ENCODE measurements at regions not wholly inside any gene's neighbourhood (a gene's known extent, or its start where the extent isn't known, plus 50 kb on each side); places are given as distances from the start of the nearest gene placed in this dataset.
A peak's percentile ranks its signal among the peaks of the same experiment; 100 is the strongest.

GRCh38 chr6:48397887-48398286, 286.9 kb upstream of the PTCHD4 start:
- H3K36me3 ChIP-seq (ENCODE audit: low read depth) = no peaks in the 10 kb centered on the region
- TF ChIP-seq CTCF (conservative IDR thresholded peaks at IDR 0.05) = no peak
- no peak for TF ChIP-seq EZH2 (IDR thresholded peaks at IDR 0.05; ENCODE audit: low read depth)
- H3K9me3 ChIP-seq (ENCODE audit: insufficient read depth, low read depth) = no peaks in the 10 kb centered on the region
- H3K27me3 ChIP-seq (ENCODE audit: insufficient read depth, low read depth) = no peaks in the 10 kb centered on the region
- no peaks in the 10 kb centered on the region for H3K4me1 ChIP-seq (replicated peaks; ENCODE audit: insufficient read depth)
- H3F3A ChIP-seq (ENCODE audit: insufficient read depth, low read depth) = no peaks in the 10 kb centered on the region
- H2AFZ ChIP-seq = no peak overlapping the region
- intact Hi-C loops (cut with micrococcal nuclease; ENCODE audit: unreplicated experiment) = no loop called here
- H3K4me2 ChIP-seq = no peak overlapping the region
- H3K4me3 ChIP-seq = no peak overlapping the region
- no peaks in the 10 kb centered on the region for H4K20me1 ChIP-seq (ENCODE audit: insufficient read depth)
- H3K9me2 ChIP-seq (ENCODE audit: insufficient read depth) = peaks cover 5% of the 10 kb centered on the region; the same call in 1 of the 2 replicates
- ChIA-PET POLR2A (ENCODE audit: unreplicated experiment) (no interaction called here), CTCF (no interaction called here)
- no peaks in the 10 kb centered on the region for H3K79me2 ChIP-seq (ENCODE audit: low read depth)
- H3K27ac ChIP-seq = no peak overlapping the region
- BruUV-seq (replicated peaks) = no TSS peak
- DNase-seq = no peak

GRCh38 chr6:48389146-48390043, 278.4 kb upstream of the PTCHD4 start:
- intact Hi-C loops (cut with micrococcal nuclease; ENCODE audit: unreplicated experiment) = no loop called here
- Histone ChIP-seq H3K9me3 (ENCODE audit: insufficient read depth, low read depth) (no peaks in the 10 kb centered on the region), H3K4me1 (replicated peaks; ENCODE audit: insufficient read depth) (no peaks in the 10 kb centered on the region), H4K20me1 (ENCODE audit: insufficient read depth) (no peaks in the 10 kb centered on the region), H3K79me2 (ENCODE audit: low read depth) (no peaks in the 10 kb centered on the region), H3K36me3 (ENCODE audit: low read depth) (no peaks in the 10 kb centered on the region; the same call in 1 of the 2 replicates), H3K4me3 (no peak overlapping the region), H3K27ac (no peak overlapping the region), H3K27me3 (ENCODE audit: insufficient read depth, low read depth) (no peaks in the 10 kb centered on the region), H3F3A (ENCODE audit: insufficient read depth, low read depth) (no peaks in the 10 kb centered on the region), H2AFZ (0 out of 2 replicates have a peak overlapping the region, but pooled peaks have one; percentile 27), H3K4me2 (no peak overlapping the region), H3K9me2 (ENCODE audit: insufficient read depth) (peaks cover 8% of the 10 kb centered on the region)
- ChIA-PET POLR2A (ENCODE audit: unreplicated experiment) (no interaction called here), CTCF (no interaction called here)
- no TSS peak for BruUV-seq (replicated peaks)
- TF ChIP-seq CTCF (conservative IDR thresholded peaks at IDR 0.05) (no peak), EZH2 (IDR thresholded peaks at IDR 0.05; ENCODE audit: low read depth) (no peak)
- no peak for DNase-seq

- no peaks in the 10 kb centered on the region; the same call in 1 of the 2 replicates for H3K36me3 ChIP-seq (ENCODE audit: low read depth)
- peaks cover 3% of the 10 kb centered on the region; the same call in 1 of the 2 replicates for H3K9me2 ChIP-seq (ENCODE audit: insufficient read depth)
- no peaks in the 10 kb centered on the region for H4K20me1 ChIP-seq (ENCODE audit: insufficient read depth)
- H3K79me2 ChIP-seq (ENCODE audit: low read depth) = no peaks in the 10 kb centered on the region
- H2AFZ ChIP-seq = no peak overlapping the region
- H3K27ac ChIP-seq = no peak overlapping the region
- intact Hi-C loops (cut with micrococcal nuclease; ENCODE audit: unreplicated experiment) = no loop called here
- no peak overlapping the region for H3K4me3 ChIP-seq
- no peaks in the 10 kb centered on the region for H3K9me3 ChIP-seq (ENCODE audit: insufficient read depth, low read depth)
- DNase-seq = no peak
- H3K27me3 ChIP-seq (ENCODE audit: insufficient read depth, low read depth) = no peaks in the 10 kb centered on the region
- TF ChIP-seq CTCF (conservative IDR thresholded peaks at IDR 0.05) = no peak
- TF ChIP-seq EZH2 (IDR thresholded peaks at IDR 0.05; ENCODE audit: low read depth) = no peak
- no peaks in the 10 kb centered on the region for H3F3A ChIP-seq (ENCODE audit: insufficient read depth, low read depth)
- POLR2A ChIA-PET (ENCODE audit: unreplicated experiment) = interaction anchor here (0.7 kb wide), 1 partner anchor 1082 kb away, joined by 5 read pairs; no protein-coding TSS in a partner anchor
- no peaks in the 10 kb centered on the region for H3K4me1 ChIP-seq (replicated peaks; ENCODE audit: insufficient read depth)
- no TSS peak for BruUV-seq (replicated peaks)
- no peak overlapping the region for H3K4me2 ChIP-seq
- CTCF ChIA-PET = no interaction called here
Measured at GRCh38 chr6:48388044-48388443, 277.0 kb upstream of the PTCHD4 start.

All from PC-9 (cell line).